Fibroblast of lung (primary cell): ENCODE measurements at regions not wholly inside any gene's neighbourhood (a gene's known extent, or its start where the extent isn't known, plus 50 kb on each side); places are given as distances from the start of the nearest gene placed in this dataset.

Experiments used
- DNase-seq, 2 donors: peaks; one replicate each; pipeline versions ENCODE4 v3.0.0 to v3.0.0-alpha.2; 2010; ENCODE audit warnings: low read depth in 2 of 2
- H2AFZ ChIP-seq: 2 replicates; pipeline ENCODE4 v1.5.1; 2012; ENCODE audit warnings: low read length, control low read depth, inconsistent platforms
- H3K27ac ChIP-seq: 2 replicates; pipeline ENCODE4 v1.5.1; 2011; ENCODE audit warnings: low read length, control low read depth; ENCODE audit not compliant: insufficient read depth
- H3K27me3 ChIP-seq: 2 replicates; pipeline ENCODE4 v1.5.1; 2011; ENCODE audit warnings: mild to moderate bottlenecking, low read length; ENCODE audit not compliant: control insufficient read depth, insufficient read depth
- H3K36me3 ChIP-seq: 2 replicates; pipeline ENCODE4 v1.5.1; 2011; ENCODE audit warnings: low read length; ENCODE audit not compliant: control insufficient read depth, insufficient read depth
- H3K4me1 ChIP-seq: 2 replicates; pipeline ENCODE4 v1.5.1; 2011; ENCODE audit warnings: low read length; ENCODE audit not compliant: control insufficient read depth, insufficient read depth; ENCODE audit errors: extremely low read depth
- H3K4me2 ChIP-seq: 2 replicates; pipeline ENCODE4 v1.5.1; 2011; ENCODE audit warnings: low read length, control low read depth; ENCODE audit not compliant: insufficient read depth; ENCODE audit errors: extremely low read depth
- H3K4me3 ChIP-seq, 4 experiments: fragments of 200-600 bp in 1 of 4; sonication (generic) in 1 of 4; replicated peaks in 1 of 4; 2 replicates each; pipeline ENCODE4 v1.5.1; 2011 to 2016; ENCODE audit warnings: low read length in 4 of 4, low read depth in 3 of 4, mild to moderate bottlenecking in 3 of 4, control low read depth in 2 of 4, inconsistent platforms in 1 of 4, mixed read lengths in 1 of 4; ENCODE audit not compliant: insufficient read depth in 1 of 4; ENCODE audit errors: control extremely low read depth in 1 of 4
- H3K79me2 ChIP-seq: 2 replicates; pipeline ENCODE4 v1.5.1; 2012; ENCODE audit warnings: mild to moderate bottlenecking, low read length, inconsistent platforms; ENCODE audit not compliant: control insufficient read depth, insufficient read depth
- H3K9ac ChIP-seq: 2 replicates; pipeline ENCODE4 v1.5.1; 2011; ENCODE audit warnings: mild to moderate bottlenecking, low read length, control low read depth; ENCODE audit not compliant: insufficient read depth
- H3K9me3 ChIP-seq: 2 replicates; pipeline ENCODE4 v1.5.1; 2012; ENCODE audit warnings: low read depth, low read length; ENCODE audit not compliant: control insufficient read depth, insufficient read depth
- H4K20me1 ChIP-seq: 2 replicates; pipeline ENCODE4 v1.5.1; 2011; ENCODE audit warnings: low read length; ENCODE audit not compliant: control insufficient read depth, insufficient read depth; ENCODE audit errors: extremely low read depth
- CTCF ChIP-seq, 2 donors: IDR thresholded peaks in 1 of 2; conservative IDR thresholded peaks in 1 of 2; 1 replicate in 1 of 2; 2 replicates in 1 of 2; pipeline ENCODE4 v1.5.1; 2011 to 2012; ENCODE audit warnings: low read length in 2 of 2, control low read depth in 1 of 2, inconsistent platforms in 1 of 2, low read depth in 1 of 2, mild to moderate bottlenecking in 1 of 2
- EZH2 ChIP-seq: IDR thresholded peaks from 2 replicates; pipeline ENCODE4 v1.5.1; 2012; ENCODE audit warnings: low read length, control low read depth, mild to moderate bottlenecking; ENCODE audit errors: missing control alignments

- Histone ChIP-seq H3K4me2 (no peak overlapping the region), H3K27ac (no peak overlapping the region), H3K27me3 (no peaks in the 10 kb centered on the region), H4K20me1 (no peaks in the 10 kb centered on the region), H3K4me1 (no peaks in the 10 kb centered on the region), H3K79me2 (no peaks in the 10 kb centered on the region), H2AFZ (no peak overlapping the region), H3K4me3 (no peak overlapping the region), H3K36me3 (no peaks in the 10 kb centered on the region), H3K9me3 (no peaks in the 10 kb centered on the region), H3K9ac (no peak overlapping the region)
- DNase-seq = no peak
- TF ChIP-seq CTCF (conservative IDR thresholded peaks at IDR 0.05 in 1 of 2, IDR thresholded peaks at IDR 0.05 in 1 of 2; ENCODE audit: low read depth in 1 of 2, low read length in 2 of 2) = no peak
- no peak for TF ChIP-seq EZH2
Observed at GRCh38 chr5:63050916-63051315, 472.3 kb downstream of the LRRC70 start.

GRCh38 chr5:63049935-63050334, 471.3 kb downstream of the LRRC70 start:
- Histone ChIP-seq H3K4me3 (no peak overlapping the region), H3K27ac (no peak overlapping the region), H3K79me2 (no peaks in the 10 kb centered on the region), H3K9me3 (no peaks in the 10 kb centered on the region), H2AFZ (no peak overlapping the region), H3K4me2 (no peak overlapping the region), H3K9ac (no peak overlapping the region), H3K36me3 (no peaks in the 10 kb centered on the region), H3K27me3 (no peaks in the 10 kb centered on the region), H4K20me1 (no peaks in the 10 kb centered on the region), H3K4me1 (no peaks in the 10 kb centered on the region)
- TF ChIP-seq EZH2 (no peak), CTCF (conservative IDR thresholded peaks at IDR 0.05 in 1 of 2, IDR thresholded peaks at IDR 0.05 in 1 of 2; ENCODE audit: low read depth in 1 of 2, low read length in 2 of 2) (no peak)
- no peak for DNase-seq

- no peak for DNase-seq
- Histone ChIP-seq H3K79me2 (no peaks in the 10 kb centered on the region), H3K9me3 (no peaks in the 10 kb centered on the region), H3K4me1 (no peaks in the 10 kb centered on the region), H3K36me3 (no peaks in the 10 kb centered on the region), H3K4me3 (no peak overlapping the region), H3K27me3 (no peaks in the 10 kb centered on the region), H2AFZ (no peak overlapping the region), H3K27ac (no peak overlapping the region), H3K4me2 (no peak overlapping the region), H3K9ac (no peak overlapping the region), H4K20me1 (no peaks in the 10 kb centered on the region)
- TF ChIP-seq EZH2 = no peak
- no peak for TF ChIP-seq CTCF (conservative IDR thresholded peaks at IDR 0.05 in 1 of 2, IDR thresholded peaks at IDR 0.05 in 1 of 2; ENCODE audit: low read depth in 1 of 2, low read length in 2 of 2)
Observed at GRCh38 chr5:63043792-63044191, 465.2 kb downstream of the LRRC70 start.
